ENCODE measurements at regions not wholly inside any gene's neighbourhood (a gene's known extent, or its start where the extent isn't known, plus 50 kb on each side); places are given as distances from the start of the nearest gene placed in this dataset.

GRCh38 chr3:29050155-29050554, 230.7 kb upstream of the RBMS3 start:
- TF ChIP-seq CTCF (optimal IDR thresholded peaks at IDR 0.05 in 1 of 3, IDR thresholded peaks at IDR 0.05 in 1 of 3, conservative IDR thresholded peaks at IDR 0.05 in 1 of 3; ENCODE audit: extremely low read depth in 1 of 3, insufficient read depth in 2 of 3, low read length in 3 of 3) (no peak), EZH2 (IDR thresholded peaks at IDR 0.05; ENCODE audit: low read length) (no peak)

Measured in keratinocyte (primary cell).